OCI-LY3 (cell line): ENCODE measurements at regions not wholly inside any gene's neighbourhood (a gene's known extent, or its start where the extent isn't known, plus 50 kb on each side); places are given as distances from the start of the nearest gene placed in this dataset.

Experiments
- H2AFZ ChIP-seq: fragments of 200-600, 300-600 bp; shearing (Covaris generic); 2 replicates; pipeline ENCODE4 v1.6.0; 2014; ENCODE audit warnings: antibody characterized with exemption, low read depth, low read length
- H3K27ac ChIP-seq: fragments of 200-600, 300-600 bp; sonication (generic); 2 replicates; pipeline ENCODE4 v1.5.1; 2014; ENCODE audit warnings: mild to moderate bottlenecking, low read length, moderate library complexity, mixed read lengths
- H3K27me3 ChIP-seq: fragments of 200-600, 300-600 bp; sonication (generic); 2 replicates; pipeline ENCODE4 v1.6.1; 2014; ENCODE audit warnings: low read depth, low read length, mixed read lengths
- H3K36me3 ChIP-seq: fragments of 200-600, 300-600 bp; sonication (generic); replicated peaks from 2 replicates; pipeline ENCODE3; 2014; ENCODE audit warnings: low read depth, low read length, mixed read lengths
- H3K4me1 ChIP-seq: fragments of 300-600, 200-600 bp; sonication (generic); 2 replicates; pipeline ENCODE4 v1.6.1; 2014; ENCODE audit warnings: low read length, mixed read lengths
- H3K4me2 ChIP-seq: fragments of 200-600, 300-600 bp; sonication (generic); 2 replicates; pipeline ENCODE4 v1.6.1; 2014; ENCODE audit warnings: low read length, mixed read lengths
- H3K4me3 ChIP-seq: fragments of 300-600, 200-600 bp; sonication (generic); 2 replicates; pipeline ENCODE4 v1.5.1; 2014; ENCODE audit warnings: antibody characterized with exemption, mild to moderate bottlenecking, low read length, moderate library complexity
- H3K79me2 ChIP-seq: fragments of 300-600, 200-600 bp; shearing (Covaris generic); 2 replicates; pipeline ENCODE4 v1.6.1; 2014; ENCODE audit warnings: mild to moderate bottlenecking, low read length, mixed read lengths
- H3K9ac ChIP-seq: fragments of 300-600, 200-600 bp; shearing (Covaris generic); 2 replicates; pipeline ENCODE4 v1.6.0; 2014; ENCODE audit warnings: mild to moderate bottlenecking, low read length, moderate library complexity
- H3K9me3 ChIP-seq: fragments of 200-600, 300-600 bp; shearing (Covaris generic); 2 replicates; pipeline ENCODE4 v1.6.1; 2014; ENCODE audit warnings: low read length, mixed read lengths; ENCODE audit not compliant: insufficient read depth
- H4K20me1 ChIP-seq: fragments of 200-600, 300-600 bp; sonication (generic); 2 replicates; pipeline ENCODE4 v1.6.1; 2016; ENCODE audit warnings: low read length, mixed read lengths; ENCODE audit not compliant: insufficient read depth
- EZH2phosphoT487 ChIP-seq: fragments of 200-600 bp; shearing (Covaris generic); IDR thresholded peaks from 2 replicates; pipeline ENCODE4 v1.6.1; 2018; ENCODE audit warnings: antibody characterized with exemption, mixed run types, low read depth
- TF ChIP-seq, protein P1 (sequence below): fragments of 200-600, 300-600 bp; sonication (generic); IDR thresholded peaks from 2 replicates; pipeline ENCODE4 v1.5.1; 2014; ENCODE audit warnings: antibody characterized with exemption, low read length, low read depth

DNA sequence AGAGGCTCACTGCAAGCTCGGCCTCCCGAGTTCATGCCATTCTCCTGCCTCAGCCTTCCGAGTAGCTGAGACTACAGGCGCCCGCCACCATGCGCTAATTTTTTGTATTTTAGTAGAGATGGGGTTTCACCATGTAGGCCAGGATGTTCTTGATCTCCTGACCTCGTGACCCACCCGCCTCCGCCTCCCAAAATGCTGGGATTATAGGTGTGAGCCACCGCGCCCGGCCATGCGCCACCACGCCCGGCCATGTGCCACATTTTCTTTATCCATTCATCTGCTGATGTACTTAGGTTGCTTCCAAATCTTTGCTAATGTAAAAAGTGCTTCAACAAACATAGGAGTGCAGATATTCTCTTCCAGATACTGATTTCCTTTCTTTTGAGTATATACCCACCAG, 408.6 kb downstream of the CAAP1 start:
- no peaks in the 10 kb centered on the region for H3K36me3 ChIP-seq
- H2AFZ ChIP-seq = no peak overlapping the region
- H4K20me1 ChIP-seq = no peaks in the 10 kb centered on the region
- H3K79me2 ChIP-seq = no peaks in the 10 kb centered on the region
- no peak overlapping the region for H3K27ac ChIP-seq
- H3K4me2 ChIP-seq = no peak overlapping the region
- no peaks in the 10 kb centered on the region for H3K4me1 ChIP-seq
- H3K9me3 ChIP-seq = no peaks in the 10 kb centered on the region
- no peaks in the 10 kb centered on the region for H3K27me3 ChIP-seq
- no peak for TF ChIP-seq EZH2phosphoT487
- TF ChIP-seq, protein P1, sequence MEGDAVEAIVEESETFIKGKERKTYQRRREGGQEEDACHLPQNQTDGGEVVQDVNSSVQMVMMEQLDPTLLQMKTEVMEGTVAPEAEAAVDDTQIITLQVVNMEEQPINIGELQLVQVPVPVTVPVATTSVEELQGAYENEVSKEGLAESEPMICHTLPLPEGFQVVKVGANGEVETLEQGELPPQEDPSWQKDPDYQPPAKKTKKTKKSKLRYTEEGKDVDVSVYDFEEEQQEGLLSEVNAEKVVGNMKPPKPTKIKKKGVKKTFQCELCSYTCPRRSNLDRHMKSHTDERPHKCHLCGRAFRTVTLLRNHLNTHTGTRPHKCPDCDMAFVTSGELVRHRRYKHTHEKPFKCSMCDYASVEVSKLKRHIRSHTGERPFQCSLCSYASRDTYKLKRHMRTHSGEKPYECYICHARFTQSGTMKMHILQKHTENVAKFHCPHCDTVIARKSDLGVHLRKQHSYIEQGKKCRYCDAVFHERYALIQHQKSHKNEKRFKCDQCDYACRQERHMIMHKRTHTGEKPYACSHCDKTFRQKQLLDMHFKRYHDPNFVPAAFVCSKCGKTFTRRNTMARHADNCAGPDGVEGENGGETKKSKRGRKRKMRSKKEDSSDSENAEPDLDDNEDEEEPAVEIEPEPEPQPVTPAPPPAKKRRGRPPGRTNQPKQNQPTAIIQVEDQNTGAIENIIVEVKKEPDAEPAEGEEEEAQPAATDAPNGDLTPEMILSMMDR = no peak
- H3K9ac ChIP-seq = no peak overlapping the region
- H3K4me3 ChIP-seq = no peak overlapping the region

DNA sequence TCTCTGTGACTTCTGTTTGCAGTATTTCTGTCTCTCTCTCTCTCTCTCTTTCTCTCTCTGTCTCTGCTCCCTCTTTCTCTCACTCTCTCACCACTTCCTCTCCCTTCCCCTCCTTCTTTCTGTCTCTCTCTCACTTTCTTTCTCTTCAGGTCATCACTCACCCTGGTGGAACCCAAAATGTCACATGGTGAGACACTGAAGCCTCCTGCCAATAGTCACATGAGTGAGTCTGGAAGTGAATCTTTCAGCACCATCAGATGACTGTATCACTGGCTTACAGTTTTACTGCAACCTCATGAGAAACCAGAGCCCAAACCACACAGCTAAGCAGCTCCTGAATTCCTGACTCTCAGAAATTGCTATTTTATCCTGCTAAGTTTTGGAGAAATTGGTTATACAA, 414.6 kb downstream of the CAAP1 start:
- no peak overlapping the region for H3K4me3 ChIP-seq
- H3K4me2 ChIP-seq = no peak overlapping the region
- TF ChIP-seq, protein P1 = no peak
- no peak for TF ChIP-seq EZH2phosphoT487
- no peak overlapping the region for H3K27ac ChIP-seq
- H3K27me3 ChIP-seq = no peaks in the 10 kb centered on the region
- H3K9ac ChIP-seq = no peak overlapping the region
- H2AFZ ChIP-seq = no peak overlapping the region
- H3K9me3 ChIP-seq = no peaks in the 10 kb centered on the region
- H3K79me2 ChIP-seq = no peaks in the 10 kb centered on the region
- H3K36me3 ChIP-seq = no peaks in the 10 kb centered on the region
- H3K4me1 ChIP-seq = peaks cover 6% of the 10 kb centered on the region; the same call in 1 of the 2 replicates
- H4K20me1 ChIP-seq = no peaks in the 10 kb centered on the region

DNA sequence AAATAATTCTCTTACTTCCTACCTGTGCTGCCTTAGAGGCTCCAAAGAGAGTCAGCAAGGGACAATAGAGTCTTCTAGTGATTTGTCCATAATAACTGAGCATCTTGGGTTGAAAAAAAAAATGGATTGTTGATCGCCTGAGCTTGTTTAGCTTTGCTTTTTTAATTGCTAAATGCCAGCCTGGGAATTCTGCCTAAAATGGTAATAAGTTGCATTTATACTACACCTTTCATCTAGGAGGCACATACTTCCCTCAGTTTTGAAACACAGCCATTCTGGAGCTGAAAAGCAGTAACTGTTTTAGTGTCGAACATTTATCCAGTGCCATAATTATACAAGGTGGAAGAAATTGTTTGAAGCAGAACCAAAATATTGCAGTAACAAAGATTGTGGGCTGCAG, 421.3 kb downstream of the CAAP1 start:
- Histone ChIP-seq H3K4me3 (no peak overlapping the region), H3K9me3 (no peaks in the 10 kb centered on the region), H3K4me2 (no peak overlapping the region), H2AFZ (no peak overlapping the region), H3K27ac (no peak overlapping the region), H3K79me2 (no peaks in the 10 kb centered on the region), H4K20me1 (no peaks in the 10 kb centered on the region), H3K4me1 (peaks cover 6% of the 10 kb centered on the region; the same call in 1 of the 2 replicates), H3K27me3 (no peaks in the 10 kb centered on the region), H3K36me3 (no peaks in the 10 kb centered on the region), H3K9ac (no peak overlapping the region)
- no peak for TF ChIP-seq EZH2phosphoT487
- TF ChIP-seq, protein P1 = no peak

DNA sequence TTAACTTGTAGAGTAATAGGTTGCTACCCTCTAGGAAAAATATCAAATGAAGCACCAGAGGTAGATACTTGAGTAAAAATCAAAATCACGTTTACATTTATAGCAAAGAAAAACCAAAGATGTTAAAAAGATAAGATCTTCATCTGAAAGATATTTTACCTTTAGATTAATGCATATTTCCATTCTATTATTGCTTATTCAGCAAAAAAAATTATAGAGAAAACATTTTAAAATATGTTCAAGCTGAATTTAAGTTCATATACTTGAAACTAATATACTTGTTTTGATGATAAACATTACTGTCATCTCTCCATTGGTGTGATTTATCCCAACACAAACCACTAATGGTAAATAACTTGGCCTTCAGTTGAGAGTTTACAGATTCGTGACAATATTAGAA, 422.3 kb downstream of the CAAP1 start:
- no peaks in the 10 kb centered on the region for H4K20me1 ChIP-seq
- H3K27ac ChIP-seq = no peak overlapping the region
- peaks cover 2% of the 10 kb centered on the region; the same call in 1 of the 2 replicates for H3K4me1 ChIP-seq
- no peaks in the 10 kb centered on the region for H3K79me2 ChIP-seq
- H2AFZ ChIP-seq = no peak overlapping the region
- H3K27me3 ChIP-seq = no peaks in the 10 kb centered on the region
- no peak overlapping the region for H3K4me2 ChIP-seq
- no peak overlapping the region for H3K9ac ChIP-seq
- no peak overlapping the region for H3K4me3 ChIP-seq
- no peak for TF ChIP-seq EZH2phosphoT487
- TF ChIP-seq, protein P1 = no peak
- no peaks in the 10 kb centered on the region for H3K36me3 ChIP-seq
- no peaks in the 10 kb centered on the region for H3K9me3 ChIP-seq
